ENCODE measurements at regions not wholly inside any gene's neighbourhood (a gene's known extent, or its start where the extent isn't known, plus 50 kb on each side); places are given as distances from the start of the nearest gene placed in this dataset.

DNA sequence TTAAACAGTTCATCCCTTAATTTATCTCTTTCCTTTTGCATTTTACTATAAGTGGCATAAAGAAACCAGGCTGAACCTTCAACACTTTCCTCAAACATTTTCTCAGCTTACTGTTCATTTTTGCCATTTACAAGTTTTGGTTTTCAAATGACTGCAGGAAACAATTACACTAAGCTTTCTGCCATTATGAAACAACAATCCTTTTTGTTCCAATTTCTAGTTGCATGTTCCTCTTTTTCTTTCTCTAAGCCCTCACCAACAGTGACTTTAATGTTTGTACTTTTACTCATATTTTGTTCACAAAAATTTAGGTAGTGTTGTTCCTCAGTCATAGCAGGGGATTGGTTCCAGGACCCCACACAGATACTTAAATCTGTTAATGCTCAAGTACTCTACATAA is 1526.1 kb downstream of the STIM2 start:
- H3K4me2 ChIP-seq, result no peak overlapping the region
- H3K9me3 ChIP-seq, result no peaks in the 10 kb centered on the region
- DNase-seq (ENCODE audit: low read depth in 1 of 2, low spot score in 1 of 2) (no peak), FAIRE-seq (no peak), ATAC-seq (no peak)
- H3K27ac ChIP-seq, result no peak overlapping the region
- H3K4me3 ChIP-seq, result no peak overlapping the region
- H3K4me1 ChIP-seq, result no peaks in the 10 kb centered on the region
- ChIA-PET POLR2A (no interaction called here), CTCF (no interaction called here)
- TF ChIP-seq PHF8 (IDR thresholded peaks at IDR 0.05; ENCODE audit: borderline replicate concordance, low read depth) (no peak), HOXB13 (CRISPR knock-in tag; IDR thresholded peaks at IDR 0.05; ENCODE audit: low read depth) (no peak), CBX8 (IDR thresholded peaks at IDR 0.05) (no peak), FOSB (CRISPR knock-in tag; IDR thresholded peaks at IDR 0.05) (no peak), KDM1A (IDR thresholded peaks at IDR 0.05; ENCODE audit: low read depth) (no peak), EHMT2 (IDR thresholded peaks at IDR 0.05; ENCODE audit: low read depth) (no peak), JUNB (IDR thresholded peaks at IDR 0.05) (no peak), NFE2L2 (conservative IDR thresholded peaks at IDR 0.05; ENCODE audit: low read length) (no peak), NR3C1 (IDR thresholded peaks at IDR 0.05) (no peak), SMC3 (IDR thresholded peaks at IDR 0.05) (no peak), MAFK (IDR thresholded peaks at IDR 0.05; ENCODE audit: partially characterized antibody) (no peak), TP53 (CRISPR knock-in tag; IDR thresholded peaks at IDR 0.05) (no peak), CBX2 (IDR thresholded peaks at IDR 0.05; ENCODE audit: borderline replicate concordance, low read depth) (no peak), SREBF2 (IDR thresholded peaks at IDR 0.05) (no peak)
- TF ChIP-seq, protein P1, sequence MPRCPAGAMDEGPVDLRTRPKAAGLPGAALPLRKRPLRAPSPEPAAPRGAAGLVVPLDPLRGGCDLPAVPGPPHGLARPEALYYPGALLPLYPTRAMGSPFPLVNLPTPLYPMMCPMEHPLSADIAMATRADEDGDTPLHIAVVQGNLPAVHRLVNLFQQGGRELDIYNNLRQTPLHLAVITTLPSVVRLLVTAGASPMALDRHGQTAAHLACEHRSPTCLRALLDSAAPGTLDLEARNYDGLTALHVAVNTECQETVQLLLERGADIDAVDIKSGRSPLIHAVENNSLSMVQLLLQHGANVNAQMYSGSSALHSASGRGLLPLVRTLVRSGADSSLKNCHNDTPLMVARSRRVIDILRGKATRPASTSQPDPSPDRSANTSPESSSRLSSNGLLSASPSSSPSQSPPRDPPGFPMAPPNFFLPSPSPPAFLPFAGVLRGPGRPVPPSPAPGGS (IDR thresholded peaks at IDR 0.05), result no peak
- TF ChIP-seq, protein P2, sequence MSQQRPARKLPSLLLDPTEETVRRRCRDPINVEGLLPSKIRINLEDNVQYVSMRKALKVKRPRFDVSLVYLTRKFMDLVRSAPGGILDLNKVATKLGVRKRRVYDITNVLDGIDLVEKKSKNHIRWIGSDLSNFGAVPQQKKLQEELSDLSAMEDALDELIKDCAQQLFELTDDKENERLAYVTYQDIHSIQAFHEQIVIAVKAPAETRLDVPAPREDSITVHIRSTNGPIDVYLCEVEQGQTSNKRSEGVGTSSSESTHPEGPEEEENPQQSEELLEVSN (IDR thresholded peaks at IDR 0.05; ENCODE audit: borderline replicate concordance, low read depth), result no peak
- TF ChIP-seq, protein P3, sequence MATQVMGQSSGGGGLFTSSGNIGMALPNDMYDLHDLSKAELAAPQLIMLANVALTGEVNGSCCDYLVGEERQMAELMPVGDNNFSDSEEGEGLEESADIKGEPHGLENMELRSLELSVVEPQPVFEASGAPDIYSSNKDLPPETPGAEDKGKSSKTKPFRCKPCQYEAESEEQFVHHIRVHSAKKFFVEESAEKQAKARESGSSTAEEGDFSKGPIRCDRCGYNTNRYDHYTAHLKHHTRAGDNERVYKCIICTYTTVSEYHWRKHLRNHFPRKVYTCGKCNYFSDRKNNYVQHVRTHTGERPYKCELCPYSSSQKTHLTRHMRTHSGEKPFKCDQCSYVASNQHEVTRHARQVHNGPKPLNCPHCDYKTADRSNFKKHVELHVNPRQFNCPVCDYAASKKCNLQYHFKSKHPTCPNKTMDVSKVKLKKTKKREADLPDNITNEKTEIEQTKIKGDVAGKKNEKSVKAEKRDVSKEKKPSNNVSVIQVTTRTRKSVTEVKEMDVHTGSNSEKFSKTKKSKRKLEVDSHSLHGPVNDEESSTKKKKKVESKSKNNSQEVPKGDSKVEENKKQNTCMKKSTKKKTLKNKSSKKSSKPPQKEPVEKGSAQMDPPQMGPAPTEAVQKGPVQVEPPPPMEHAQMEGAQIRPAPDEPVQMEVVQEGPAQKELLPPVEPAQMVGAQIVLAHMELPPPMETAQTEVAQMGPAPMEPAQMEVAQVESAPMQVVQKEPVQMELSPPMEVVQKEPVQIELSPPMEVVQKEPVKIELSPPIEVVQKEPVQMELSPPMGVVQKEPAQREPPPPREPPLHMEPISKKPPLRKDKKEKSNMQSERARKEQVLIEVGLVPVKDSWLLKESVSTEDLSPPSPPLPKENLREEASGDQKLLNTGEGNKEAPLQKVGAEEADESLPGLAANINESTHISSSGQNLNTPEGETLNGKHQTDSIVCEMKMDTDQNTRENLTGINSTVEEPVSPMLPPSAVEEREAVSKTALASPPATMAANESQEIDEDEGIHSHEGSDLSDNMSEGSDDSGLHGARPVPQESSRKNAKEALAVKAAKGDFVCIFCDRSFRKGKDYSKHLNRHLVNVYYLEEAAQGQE (IDR thresholded peaks at IDR 0.05), result no peak
- TF ChIP-seq, protein P4, sequence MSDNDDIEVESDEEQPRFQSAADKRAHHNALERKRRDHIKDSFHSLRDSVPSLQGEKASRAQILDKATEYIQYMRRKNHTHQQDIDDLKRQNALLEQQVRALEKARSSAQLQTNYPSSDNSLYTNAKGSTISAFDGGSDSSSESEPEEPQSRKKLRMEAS (IDR thresholded peaks at IDR 0.05), result no peak

DNA sequence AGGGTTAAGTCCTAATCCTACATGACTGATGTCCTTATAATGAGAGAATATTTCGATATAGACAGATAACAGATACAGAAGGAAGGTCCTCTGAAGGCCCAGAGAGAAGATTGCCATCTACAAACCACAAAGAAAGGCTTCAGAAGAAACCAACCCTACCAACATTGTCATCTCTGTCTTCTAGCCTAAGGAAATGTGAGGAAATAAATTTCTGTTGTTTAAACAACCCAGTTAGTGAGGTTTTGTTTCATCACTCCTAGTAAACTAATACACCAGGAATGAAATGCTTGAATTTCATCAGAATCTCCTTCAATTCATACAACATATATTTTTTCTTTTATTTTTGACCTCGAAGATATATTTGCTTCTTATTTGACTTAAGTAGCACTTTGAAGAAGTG is 1527.8 kb downstream of the STIM2 start:
- POLR2A ChIA-PET, result no interaction called here
- Histone ChIP-seq H3K27ac (no peak overlapping the region), H3K4me3 (no peak overlapping the region), H3K4me1 (no peaks in the 10 kb centered on the region), H3K9me3 (no peaks in the 10 kb centered on the region), H3K4me2 (no peak overlapping the region)
- CTCF ChIA-PET, result no interaction called here
- TF ChIP-seq, protein P4 (IDR thresholded peaks at IDR 0.05), result no peak
- no peak for TF ChIP-seq ESRRA (IDR thresholded peaks at IDR 0.05; ENCODE audit: borderline replicate concordance, low read length)
- no peak for TF ChIP-seq EHMT2 (IDR thresholded peaks at IDR 0.05; ENCODE audit: low read depth)
- TF ChIP-seq FOSB (CRISPR knock-in tag; IDR thresholded peaks at IDR 0.05), result no peak
- TF ChIP-seq RFX5 (IDR thresholded peaks at IDR 0.05), result no peak
- TF ChIP-seq GATA3 (IDR thresholded peaks at IDR 0.05; ENCODE audit: borderline replicate concordance), result no peak
- TF ChIP-seq PHF8 (IDR thresholded peaks at IDR 0.05; ENCODE audit: borderline replicate concordance, low read depth), result no peak
- TF ChIP-seq POLR2A (IDR thresholded peaks at IDR 0.05; ENCODE audit: low read length), result no peak
- TF ChIP-seq HOXA7 (CRISPR knock-in tag; IDR thresholded peaks at IDR 0.05), result no peak
- no peak for TF ChIP-seq CEBPB (IDR thresholded peaks at IDR 0.05)
- no peak for TF ChIP-seq HDAC2 (IDR thresholded peaks at IDR 0.05)
- TF ChIP-seq, protein P5, sequence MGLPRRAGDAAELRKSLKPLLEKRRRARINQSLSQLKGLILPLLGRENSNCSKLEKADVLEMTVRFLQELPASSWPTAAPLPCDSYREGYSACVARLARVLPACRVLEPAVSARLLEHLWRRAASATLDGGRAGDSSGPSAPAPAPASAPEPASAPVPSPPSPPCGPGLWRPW (IDR thresholded peaks at IDR 0.05), result no peak
- TF ChIP-seq, protein P6, sequence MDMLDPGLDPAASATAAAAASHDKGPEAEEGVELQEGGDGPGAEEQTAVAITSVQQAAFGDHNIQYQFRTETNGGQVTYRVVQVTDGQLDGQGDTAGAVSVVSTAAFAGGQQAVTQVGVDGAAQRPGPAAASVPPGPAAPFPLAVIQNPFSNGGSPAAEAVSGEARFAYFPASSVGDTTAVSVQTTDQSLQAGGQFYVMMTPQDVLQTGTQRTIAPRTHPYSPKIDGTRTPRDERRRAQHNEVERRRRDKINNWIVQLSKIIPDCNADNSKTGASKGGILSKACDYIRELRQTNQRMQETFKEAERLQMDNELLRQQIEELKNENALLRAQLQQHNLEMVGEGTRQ (IDR thresholded peaks at IDR 0.05), result no peak
- no peak for TF ChIP-seq ZSCAN20 (CRISPR knock-in tag; IDR thresholded peaks at IDR 0.05)
- TF ChIP-seq, protein P7, sequence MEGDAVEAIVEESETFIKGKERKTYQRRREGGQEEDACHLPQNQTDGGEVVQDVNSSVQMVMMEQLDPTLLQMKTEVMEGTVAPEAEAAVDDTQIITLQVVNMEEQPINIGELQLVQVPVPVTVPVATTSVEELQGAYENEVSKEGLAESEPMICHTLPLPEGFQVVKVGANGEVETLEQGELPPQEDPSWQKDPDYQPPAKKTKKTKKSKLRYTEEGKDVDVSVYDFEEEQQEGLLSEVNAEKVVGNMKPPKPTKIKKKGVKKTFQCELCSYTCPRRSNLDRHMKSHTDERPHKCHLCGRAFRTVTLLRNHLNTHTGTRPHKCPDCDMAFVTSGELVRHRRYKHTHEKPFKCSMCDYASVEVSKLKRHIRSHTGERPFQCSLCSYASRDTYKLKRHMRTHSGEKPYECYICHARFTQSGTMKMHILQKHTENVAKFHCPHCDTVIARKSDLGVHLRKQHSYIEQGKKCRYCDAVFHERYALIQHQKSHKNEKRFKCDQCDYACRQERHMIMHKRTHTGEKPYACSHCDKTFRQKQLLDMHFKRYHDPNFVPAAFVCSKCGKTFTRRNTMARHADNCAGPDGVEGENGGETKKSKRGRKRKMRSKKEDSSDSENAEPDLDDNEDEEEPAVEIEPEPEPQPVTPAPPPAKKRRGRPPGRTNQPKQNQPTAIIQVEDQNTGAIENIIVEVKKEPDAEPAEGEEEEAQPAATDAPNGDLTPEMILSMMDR (IDR thresholded peaks at IDR 0.05), result no peak
- TF ChIP-seq, protein P1 (IDR thresholded peaks at IDR 0.05), result no peak
- WGBS (ENCODE audit: missing lambda C conversion rate), result 6% methylated on average over 2 of the region's 2 CpGs
- ATAC-seq (no peak), FAIRE-seq (no peak), DNase-seq (ENCODE audit: low read depth in 1 of 2, low spot score in 1 of 2) (no peak)
